ENCODE measurements at regions not wholly inside any gene's neighbourhood (a gene's known extent, or its start where the extent isn't known, plus 50 kb on each side); places are given as distances from the start of the nearest gene placed in this dataset.

DNA sequence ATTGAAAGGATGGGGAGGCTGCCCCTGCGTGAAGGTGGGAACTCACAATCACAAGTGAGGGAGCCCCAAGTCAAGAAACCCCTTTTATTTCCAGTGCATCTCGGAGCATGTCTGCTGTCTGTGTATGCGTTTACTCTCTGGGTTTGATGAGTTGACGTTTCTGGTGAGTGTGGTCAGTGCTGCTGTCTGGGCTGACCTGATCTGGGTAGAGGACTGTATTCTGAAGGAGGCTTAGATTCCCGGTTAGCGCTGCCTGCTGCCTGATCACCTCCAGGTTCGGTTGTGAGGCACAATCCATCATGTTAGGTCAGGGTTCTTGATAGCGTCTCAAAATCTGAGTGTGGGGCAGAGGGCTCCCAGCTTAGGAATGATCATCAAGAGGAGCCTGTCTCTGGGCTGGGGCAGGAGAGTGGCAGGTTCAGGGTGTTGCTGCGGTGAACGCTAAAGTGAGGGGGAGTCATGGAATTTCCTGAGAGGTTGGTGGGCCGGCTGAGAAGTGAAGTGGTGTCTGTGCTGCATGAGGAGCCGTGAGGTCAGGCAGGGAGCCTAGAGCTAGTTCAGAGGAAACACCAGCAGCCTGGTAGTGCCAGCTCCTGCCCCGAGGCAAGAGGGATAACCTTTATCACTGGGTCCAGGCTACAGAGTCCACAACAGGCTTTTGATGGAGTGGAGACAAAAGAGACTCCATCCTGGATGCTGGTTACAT, 225.3 kb upstream of the CST7 start:
- no peak for DNase-seq (ENCODE audit: low read depth)
- TF ChIP-seq, protein P1, sequence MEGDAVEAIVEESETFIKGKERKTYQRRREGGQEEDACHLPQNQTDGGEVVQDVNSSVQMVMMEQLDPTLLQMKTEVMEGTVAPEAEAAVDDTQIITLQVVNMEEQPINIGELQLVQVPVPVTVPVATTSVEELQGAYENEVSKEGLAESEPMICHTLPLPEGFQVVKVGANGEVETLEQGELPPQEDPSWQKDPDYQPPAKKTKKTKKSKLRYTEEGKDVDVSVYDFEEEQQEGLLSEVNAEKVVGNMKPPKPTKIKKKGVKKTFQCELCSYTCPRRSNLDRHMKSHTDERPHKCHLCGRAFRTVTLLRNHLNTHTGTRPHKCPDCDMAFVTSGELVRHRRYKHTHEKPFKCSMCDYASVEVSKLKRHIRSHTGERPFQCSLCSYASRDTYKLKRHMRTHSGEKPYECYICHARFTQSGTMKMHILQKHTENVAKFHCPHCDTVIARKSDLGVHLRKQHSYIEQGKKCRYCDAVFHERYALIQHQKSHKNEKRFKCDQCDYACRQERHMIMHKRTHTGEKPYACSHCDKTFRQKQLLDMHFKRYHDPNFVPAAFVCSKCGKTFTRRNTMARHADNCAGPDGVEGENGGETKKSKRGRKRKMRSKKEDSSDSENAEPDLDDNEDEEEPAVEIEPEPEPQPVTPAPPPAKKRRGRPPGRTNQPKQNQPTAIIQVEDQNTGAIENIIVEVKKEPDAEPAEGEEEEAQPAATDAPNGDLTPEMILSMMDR (IDR thresholded peaks at IDR 0.05; ENCODE audit: control insufficient read depth, extremely low read depth, insufficient read depth), result no peak
- no peak overlapping the region for H3K4me3 ChIP-seq (ENCODE audit: low read depth, low read length)

DNA sequence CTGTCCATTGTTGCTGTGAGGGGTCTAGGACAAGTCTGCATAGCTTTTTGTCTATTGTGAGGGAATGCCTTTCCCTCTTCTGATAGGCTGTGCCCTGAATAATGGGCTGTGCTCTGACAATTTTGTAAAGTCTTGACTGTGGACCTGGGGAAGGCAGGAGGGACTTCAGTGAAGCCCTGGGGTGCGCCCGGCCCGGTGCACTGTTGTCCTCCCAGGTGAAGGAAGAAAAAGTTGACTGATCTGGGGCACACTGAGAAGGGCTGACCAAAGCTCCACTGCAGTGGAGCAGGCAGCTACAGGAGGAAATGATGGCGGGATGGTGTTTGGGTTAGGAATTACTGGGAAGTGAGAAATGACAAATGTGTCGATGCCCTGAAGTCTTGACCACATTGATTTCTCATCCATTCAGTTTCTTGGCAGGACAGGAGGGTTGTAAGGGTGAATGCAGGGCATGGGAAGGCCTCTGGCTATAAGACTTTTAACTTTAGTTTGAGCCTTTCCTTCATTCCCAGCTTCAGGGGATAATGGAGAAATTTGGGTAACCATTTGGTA, 224.0 kb upstream of the CST7 start:
- TF ChIP-seq, protein P1 (IDR thresholded peaks at IDR 0.05; ENCODE audit: control insufficient read depth, extremely low read depth, insufficient read depth), result no peak
- H3K4me3 ChIP-seq (ENCODE audit: low read depth, low read length), result no peak overlapping the region
- no peak for DNase-seq (ENCODE audit: low read depth)

DNA sequence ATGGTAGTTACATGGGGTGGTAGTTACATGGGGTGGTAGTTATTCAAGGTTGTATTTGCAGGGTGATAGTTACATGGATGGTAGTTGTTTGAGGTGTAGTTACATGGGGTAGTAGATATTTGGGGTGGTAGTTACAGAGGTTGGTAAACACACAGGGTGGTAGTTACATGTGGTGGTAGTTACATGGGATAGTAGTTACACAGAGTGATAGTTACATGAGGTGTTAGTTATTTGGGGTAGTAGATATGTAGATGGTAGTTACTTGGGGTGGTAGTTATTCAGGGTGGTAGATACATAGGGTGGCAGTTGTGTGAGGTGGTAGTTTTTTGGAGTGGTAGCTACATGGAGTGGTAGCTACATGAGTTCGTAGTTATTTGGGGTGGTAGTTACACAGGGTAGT, 221.3 kb upstream of the CST7 start:
- H3K4me3 ChIP-seq (ENCODE audit: low read depth, low read length), result no peak overlapping the region
- no peak for DNase-seq (ENCODE audit: low read depth)
- TF ChIP-seq, protein P1 (IDR thresholded peaks at IDR 0.05; ENCODE audit: control insufficient read depth, extremely low read depth, insufficient read depth), result no peak

DNA sequence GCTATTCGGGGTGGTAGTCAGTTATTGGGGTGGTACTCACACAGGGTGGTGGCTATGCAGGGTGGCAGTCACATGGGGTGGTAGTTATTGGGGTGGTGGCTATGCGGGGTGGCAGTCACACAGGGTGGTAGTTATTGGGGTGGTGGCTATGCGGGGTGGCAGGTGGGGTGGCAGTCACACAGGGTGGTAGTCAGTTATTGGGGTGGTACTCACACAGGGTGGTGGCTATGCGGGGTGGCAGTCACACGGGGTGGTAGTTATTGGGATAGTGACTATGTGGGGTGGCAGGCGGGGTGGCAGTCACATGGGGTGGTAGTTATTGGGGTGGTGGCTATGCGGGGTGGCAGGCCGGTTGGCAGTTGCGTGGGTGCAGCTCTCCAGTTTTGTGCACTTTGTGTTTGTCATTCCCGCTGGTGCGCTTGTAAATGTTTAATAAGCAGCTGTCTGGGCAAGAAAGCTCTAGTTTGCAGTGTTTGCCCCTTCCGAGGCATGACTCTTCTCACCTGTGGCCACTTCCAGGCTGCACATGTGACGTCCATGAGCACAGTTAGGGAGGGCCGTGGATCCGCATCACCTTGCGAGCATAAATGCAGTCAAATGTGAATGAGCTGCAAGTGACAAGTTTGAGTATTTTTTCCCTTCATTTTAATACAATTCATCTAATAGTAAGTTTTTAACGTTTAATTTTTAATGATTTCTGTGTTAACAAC, 219.0 kb upstream of the CST7 start:
- no peak overlapping the region for H3K4me3 ChIP-seq (ENCODE audit: low read depth, low read length)
- DNase-seq (ENCODE audit: low read depth), result no peak
- TF ChIP-seq, protein P1 (IDR thresholded peaks at IDR 0.05; ENCODE audit: control insufficient read depth, extremely low read depth, insufficient read depth), result no peak

DNA sequence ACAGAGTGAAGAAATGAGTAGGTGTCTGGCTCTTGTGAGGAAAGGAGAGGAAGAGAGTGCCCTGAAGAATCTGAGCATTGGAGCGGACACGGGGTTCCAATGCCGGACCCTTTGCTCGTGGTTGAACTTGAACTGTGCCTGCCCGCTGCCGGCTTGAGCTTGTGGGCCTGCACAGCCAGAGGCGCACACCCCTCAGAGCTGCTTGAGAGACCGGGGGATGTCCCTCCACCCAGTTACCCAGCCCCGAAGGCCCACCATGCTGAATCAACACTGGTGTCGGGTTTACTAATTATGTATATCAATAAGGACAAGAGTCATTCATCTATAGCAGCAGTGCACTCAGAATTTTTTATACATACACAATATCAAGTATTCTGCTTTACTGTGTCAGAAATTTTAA, 218.3 kb upstream of the CST7 start:
- no peak for DNase-seq (ENCODE audit: low read depth)
- H3K4me3 ChIP-seq (ENCODE audit: low read depth, low read length), result no peak overlapping the region
- TF ChIP-seq, protein P1 (IDR thresholded peaks at IDR 0.05; ENCODE audit: control insufficient read depth, extremely low read depth, insufficient read depth), result no peak

DNA sequence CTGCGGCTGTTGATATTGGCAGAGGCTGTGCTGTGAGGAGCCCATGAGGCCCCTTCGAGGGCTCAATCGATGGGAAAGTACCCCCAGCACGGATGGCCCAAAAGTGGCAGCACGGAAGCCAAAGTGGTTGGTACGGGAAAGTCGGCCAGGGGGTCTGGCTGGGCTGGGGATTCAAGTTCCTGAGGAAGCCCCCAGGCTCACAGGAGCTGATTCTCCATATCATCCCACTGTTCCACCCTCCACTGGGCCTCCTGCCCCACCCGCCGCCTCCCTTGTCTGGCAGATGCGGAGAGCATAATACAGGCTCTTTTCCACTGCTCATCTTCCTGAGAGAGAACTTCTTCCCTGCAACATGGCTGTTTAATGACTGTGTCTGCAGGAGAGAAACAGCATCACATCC, 217.8 kb upstream of the CST7 start:
- H3K4me3 ChIP-seq (ENCODE audit: low read depth, low read length), result no peak overlapping the region
- DNase-seq (ENCODE audit: low read depth), result no peak
- TF ChIP-seq, protein P1 (IDR thresholded peaks at IDR 0.05; ENCODE audit: control insufficient read depth, extremely low read depth, insufficient read depth), result no peak
